ENCODE measurements at regions not wholly inside any gene's neighbourhood (a gene's known extent, or its start where the extent isn't known, plus 50 kb on each side); places are given as distances from the start of the nearest gene placed in this dataset.

DNA sequence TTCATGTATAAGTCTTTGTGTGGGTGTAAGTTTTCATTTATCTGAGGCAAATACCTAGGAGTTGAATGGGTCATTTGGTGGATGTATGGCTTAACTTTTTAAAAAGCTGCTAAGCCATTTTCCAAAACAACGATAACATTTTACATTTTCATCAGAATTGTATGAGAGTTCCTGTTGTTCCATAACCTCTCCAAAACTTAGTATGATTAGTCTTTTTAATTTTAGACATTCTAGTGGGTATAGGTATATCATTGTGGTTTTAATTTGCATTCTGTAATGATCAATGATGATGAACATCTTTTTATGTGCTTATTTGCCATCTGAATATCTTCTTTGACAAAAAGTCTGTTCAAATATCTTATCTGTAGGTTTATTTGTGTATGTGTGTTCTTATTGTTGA, 74.4 kb upstream of the UGP2 start:
- DNase-seq (ENCODE audit: extremely low spot score), result no peak
- CTCF ChIA-PET, result no interaction called here
- TF ChIP-seq, protein P1, sequence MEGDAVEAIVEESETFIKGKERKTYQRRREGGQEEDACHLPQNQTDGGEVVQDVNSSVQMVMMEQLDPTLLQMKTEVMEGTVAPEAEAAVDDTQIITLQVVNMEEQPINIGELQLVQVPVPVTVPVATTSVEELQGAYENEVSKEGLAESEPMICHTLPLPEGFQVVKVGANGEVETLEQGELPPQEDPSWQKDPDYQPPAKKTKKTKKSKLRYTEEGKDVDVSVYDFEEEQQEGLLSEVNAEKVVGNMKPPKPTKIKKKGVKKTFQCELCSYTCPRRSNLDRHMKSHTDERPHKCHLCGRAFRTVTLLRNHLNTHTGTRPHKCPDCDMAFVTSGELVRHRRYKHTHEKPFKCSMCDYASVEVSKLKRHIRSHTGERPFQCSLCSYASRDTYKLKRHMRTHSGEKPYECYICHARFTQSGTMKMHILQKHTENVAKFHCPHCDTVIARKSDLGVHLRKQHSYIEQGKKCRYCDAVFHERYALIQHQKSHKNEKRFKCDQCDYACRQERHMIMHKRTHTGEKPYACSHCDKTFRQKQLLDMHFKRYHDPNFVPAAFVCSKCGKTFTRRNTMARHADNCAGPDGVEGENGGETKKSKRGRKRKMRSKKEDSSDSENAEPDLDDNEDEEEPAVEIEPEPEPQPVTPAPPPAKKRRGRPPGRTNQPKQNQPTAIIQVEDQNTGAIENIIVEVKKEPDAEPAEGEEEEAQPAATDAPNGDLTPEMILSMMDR (IDR thresholded peaks at IDR 0.05; ENCODE audit: control extremely low read depth, extremely low read depth, low read depth, missing control alignments), result no peak
- POLR2A ChIA-PET, result no interaction called here

DNA sequence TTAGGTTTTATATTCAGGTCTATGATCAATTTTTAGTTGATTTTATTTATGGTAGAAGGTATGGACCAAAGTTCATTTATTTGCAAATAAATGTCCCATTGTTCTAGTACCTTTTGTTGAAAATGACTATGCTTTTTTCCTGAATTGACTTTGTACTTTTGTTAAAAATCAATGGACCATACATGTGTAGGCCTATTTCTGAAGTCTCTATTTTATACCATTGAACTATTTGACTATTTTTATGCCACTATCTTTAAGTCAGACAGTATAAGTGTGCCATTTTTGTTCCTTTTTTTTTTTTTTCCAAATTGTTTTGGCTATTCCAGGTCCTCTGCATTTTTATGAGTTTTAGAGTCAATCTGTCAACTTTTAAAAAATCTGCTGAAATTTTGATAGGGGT, 73.6 kb upstream of the UGP2 start:
- POLR2A ChIA-PET, result no interaction called here

DNA sequence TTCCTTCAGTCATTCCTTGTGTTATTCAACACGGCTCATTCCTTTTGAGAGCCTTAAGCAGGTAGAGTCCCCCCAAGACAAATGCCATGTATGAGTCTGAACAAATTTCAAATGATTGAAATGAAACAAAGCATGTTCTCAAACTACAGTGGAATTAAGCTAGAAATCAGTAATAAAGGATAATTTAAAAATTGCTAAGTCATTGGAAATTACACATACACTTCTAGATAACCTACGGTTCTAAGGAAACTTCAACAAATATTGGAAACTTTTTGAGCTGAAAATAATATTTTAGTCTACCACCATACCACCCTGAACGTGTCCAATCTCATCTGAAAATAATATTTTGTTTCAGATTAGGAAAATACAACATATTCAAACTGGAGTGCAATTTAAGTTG, 71.8 kb upstream of the UGP2 start:
- TF ChIP-seq, protein P1 (IDR thresholded peaks at IDR 0.05; ENCODE audit: control extremely low read depth, extremely low read depth, low read depth, missing control alignments), result no peak
- no peak for DNase-seq (ENCODE audit: extremely low spot score)
- ChIA-PET POLR2A (no interaction called here), CTCF (interaction anchor here (1.2 kb wide), 1 partner anchor 18 kb away, joined by 4 read pairs; no protein-coding TSS in a partner anchor)

More for the DNA sequence above, 73.6 kb upstream of the UGP2 start:
- CTCF ChIA-PET, result interaction anchor here (1.3 kb wide), 1 partner anchor 25 kb away, joined by 3 read pairs; no protein-coding TSS in a partner anchor
- no peak for DNase-seq (ENCODE audit: extremely low spot score)
- TF ChIP-seq, protein P1 (IDR thresholded peaks at IDR 0.05; ENCODE audit: control extremely low read depth, extremely low read depth, low read depth, missing control alignments), result no peak

DNA sequence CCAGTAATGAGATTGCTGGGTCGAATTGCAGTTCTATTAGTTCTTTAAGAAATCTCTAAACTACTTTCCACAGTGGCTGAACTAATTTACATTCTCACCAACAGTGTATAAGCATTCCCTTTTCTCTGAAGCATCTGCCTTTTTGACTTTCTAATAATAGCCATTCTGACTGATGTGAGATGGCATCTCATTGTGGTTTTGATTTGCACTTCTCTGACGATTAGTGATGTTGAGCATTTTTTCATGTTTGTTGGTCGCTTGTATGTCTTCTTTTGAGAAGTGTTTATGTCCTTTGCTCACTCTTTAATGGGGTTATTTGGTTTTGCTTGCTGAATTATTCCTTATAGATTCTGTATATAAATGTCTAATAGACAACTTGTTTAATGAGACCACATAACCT, 69.6 kb upstream of the UGP2 start:
- no peak for DNase-seq (ENCODE audit: extremely low spot score)
- TF ChIP-seq, protein P1 (IDR thresholded peaks at IDR 0.05; ENCODE audit: control extremely low read depth, extremely low read depth, low read depth, missing control alignments), result no peak
- POLR2A ChIA-PET, result no interaction called here
- CTCF ChIA-PET, result no interaction called here

DNA sequence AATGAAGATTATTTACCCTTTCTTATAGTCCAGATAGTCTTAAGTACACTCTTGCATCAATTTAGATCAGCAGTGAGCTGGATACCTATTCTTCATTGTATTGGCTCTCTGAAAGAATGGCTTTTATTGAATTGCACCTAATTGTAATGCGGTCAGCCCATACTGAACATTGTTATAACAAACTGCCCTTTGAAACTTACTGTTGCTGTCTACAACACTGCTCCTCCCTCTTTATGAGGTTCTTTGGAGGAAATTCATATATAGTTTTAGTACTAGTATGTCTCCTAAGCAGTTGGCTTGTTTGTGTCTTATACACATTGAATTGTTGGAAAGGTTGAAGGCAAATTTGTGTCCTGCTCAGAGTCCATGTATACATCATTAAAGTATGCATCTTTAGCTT, 66.5 kb upstream of the UGP2 start:
- no peak for DNase-seq (ENCODE audit: extremely low spot score)
- ChIA-PET POLR2A (no interaction called here), CTCF (interaction anchor here (1.5 kb wide), 1 partner anchor 13 kb away, joined by 4 read pairs; no protein-coding TSS in a partner anchor)
- TF ChIP-seq, protein P1 (IDR thresholded peaks at IDR 0.05; ENCODE audit: control extremely low read depth, extremely low read depth, low read depth, missing control alignments), result no peak

DNA sequence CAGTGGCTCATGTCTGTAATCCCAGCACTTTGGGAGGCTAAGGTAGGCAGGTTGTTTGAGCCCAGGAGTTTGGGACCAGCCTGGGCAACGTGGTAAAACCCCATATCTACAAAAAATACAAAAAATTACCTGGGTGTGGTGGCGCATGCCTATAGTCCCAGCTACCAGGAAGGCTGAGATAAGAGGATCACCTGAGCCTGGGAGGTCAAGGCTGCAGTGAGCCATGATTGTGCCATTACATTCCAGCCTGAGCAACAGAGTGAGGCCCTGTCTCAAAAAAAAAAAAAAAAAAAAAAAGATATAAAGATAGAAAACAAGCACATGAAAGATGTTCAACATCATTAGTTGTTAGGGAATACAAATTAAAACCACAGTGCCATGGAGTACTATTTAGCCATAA, 65.3 kb upstream of the UGP2 start:
- TF ChIP-seq, protein P1 (IDR thresholded peaks at IDR 0.05; ENCODE audit: control extremely low read depth, extremely low read depth, low read depth, missing control alignments), result no peak
- no peak for DNase-seq (ENCODE audit: extremely low spot score)
- CTCF ChIA-PET, result no interaction called here
- POLR2A ChIA-PET, result no interaction called here

DNA sequence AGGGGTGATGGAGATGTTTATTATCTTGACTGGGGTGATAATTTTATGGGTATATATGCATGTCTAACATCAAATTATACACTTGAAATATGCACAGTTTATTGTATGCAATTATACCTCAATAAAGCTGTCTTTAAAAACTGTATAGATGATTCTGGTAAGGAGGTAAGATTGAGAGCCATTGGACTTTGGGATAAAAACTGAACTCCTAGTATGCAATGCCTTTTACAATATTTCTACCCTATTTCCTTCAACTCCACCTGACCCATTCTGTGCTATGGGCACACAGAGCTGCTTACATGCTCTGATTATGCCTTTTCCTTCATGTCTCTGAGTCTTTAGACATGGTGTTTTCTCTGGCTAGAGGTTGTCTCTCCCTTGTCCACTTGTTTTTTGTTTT, 63.9 kb upstream of the UGP2 start:
- TF ChIP-seq, protein P1 (IDR thresholded peaks at IDR 0.05; ENCODE audit: control extremely low read depth, extremely low read depth, low read depth, missing control alignments), result no peak
- no peak for DNase-seq (ENCODE audit: extremely low spot score)
- ChIA-PET POLR2A (no interaction called here), CTCF (no interaction called here)
